ENCODE measurements at regions not wholly inside any gene's neighbourhood (a gene's known extent, or its start where the extent isn't known, plus 50 kb on each side); places are given as distances from the start of the nearest gene placed in this dataset.

- H3K27ac ChIP-seq, result no peak overlapping the region
- no peak for DNase-seq
- no peaks in the 10 kb centered on the region for H3K36me3 ChIP-seq
- intact Hi-C loops (cut with DNase I), result no loop called here
- no peak for TF ChIP-seq EP300 (IDR thresholded peaks at IDR 0.05)
- H3K4me1 ChIP-seq (ENCODE audit: insufficient read depth), result no peaks in the 10 kb centered on the region
- 48 to 94% (median 93%) methylated on average over 2 of the region's 2 CpGs for WGBS, 3 donors
- H3K4me3 ChIP-seq, result no peak overlapping the region
- H3K9me3 ChIP-seq, result no peaks in the 10 kb centered on the region
- H3K27me3 ChIP-seq, result no peaks in the 10 kb centered on the region
Observed at GRCh38 chr10:83425306-83425705, 714.0 kb upstream of the GHITM start.

GRCh38 chr10:83427101-83427500 lies 712.2 kb upstream of the GHITM start:
- Histone ChIP-seq H3K27me3 (no peaks in the 10 kb centered on the region), H3K4me1 (ENCODE audit: insufficient read depth) (no peaks in the 10 kb centered on the region), H3K4me3 (no peak overlapping the region), H3K9me3 (no peaks in the 10 kb centered on the region), H3K27ac (no peak overlapping the region), H3K36me3 (no peaks in the 10 kb centered on the region)
- no peak for DNase-seq
- TF ChIP-seq CTCF (IDR thresholded peaks at IDR 0.05) (no peak), POLR2A (IDR thresholded peaks at IDR 0.05) (no peak), EP300 (IDR thresholded peaks at IDR 0.05) (no peak)
- intact Hi-C loops (cut with DNase I), result no loop called here
- 87 to 95% (median 89%) methylated on average over 4 of the region's 4 CpGs for WGBS, 3 donors

GRCh38 chr10:83432261-83433045 lies 706.9 kb upstream of the GHITM start:
- no peak overlapping the region for H3K4me3 ChIP-seq
- no peaks in the 10 kb centered on the region for H3K27me3 ChIP-seq
- H3K9me3 ChIP-seq, result no peaks in the 10 kb centered on the region
- no peak for TF ChIP-seq POLR2A (IDR thresholded peaks at IDR 0.05)
- no peak for TF ChIP-seq CTCF (IDR thresholded peaks at IDR 0.05)
- TF ChIP-seq EP300 (IDR thresholded peaks at IDR 0.05), result no peak
- intact Hi-C loops (cut with DNase I), result no loop called here
- H3K27ac ChIP-seq, result no peak overlapping the region
- no peak for DNase-seq
- peaks cover 8% of the 10 kb centered on the region for H3K4me1 ChIP-seq (ENCODE audit: insufficient read depth)
- 86 to 91% (median 89%) methylated on average over 8 of the region's 8 CpGs for WGBS, 3 donors
- H3K36me3 ChIP-seq, result no peaks in the 10 kb centered on the region

GRCh38 chr10:83433705-83434104 lies 705.6 kb upstream of the GHITM start:
- intact Hi-C loops (cut with DNase I), result no loop called here
- no peak for DNase-seq
- Histone ChIP-seq H3K4me1 (ENCODE audit: insufficient read depth) (peaks cover 8% of the 10 kb centered on the region), H3K27me3 (no peaks in the 10 kb centered on the region), H3K4me3 (no peak overlapping the region), H3K9me3 (no peaks in the 10 kb centered on the region), H3K36me3 (no peaks in the 10 kb centered on the region), H3K27ac (no peak overlapping the region)
- TF ChIP-seq EP300 (IDR thresholded peaks at IDR 0.05) (no peak), CTCF (IDR thresholded peaks at IDR 0.05) (no peak), POLR2A (IDR thresholded peaks at IDR 0.05) (no peak)
- WGBS, 3 donors, result 62 to 72% (median 66%) methylated on average over 4 of the region's 4 CpGs

GRCh38 chr10:83448013-83448412 lies 691.3 kb upstream of the GHITM start:
- TF ChIP-seq EP300 (IDR thresholded peaks at IDR 0.05) (no peak), POLR2A (IDR thresholded peaks at IDR 0.05) (no peak), CTCF (IDR thresholded peaks at IDR 0.05) (no peak)
- no peak overlapping the region for H3K27ac ChIP-seq
- no peaks in the 10 kb centered on the region for H3K27me3 ChIP-seq
- H3K4me1 ChIP-seq (ENCODE audit: insufficient read depth), result no peaks in the 10 kb centered on the region
- no peak overlapping the region for H3K4me3 ChIP-seq
- intact Hi-C loops (cut with DNase I), result no loop called here
- no peak for DNase-seq
- 97 to 98% (median 98%) methylated on average over 1 of the region's 1 CpG for WGBS, 3 donors
- H3K36me3 ChIP-seq, result no peaks in the 10 kb centered on the region
- H3K9me3 ChIP-seq, result no peaks in the 10 kb centered on the region
